ENCODE measurements at regions not wholly inside any gene's neighbourhood (a gene's known extent, or its start where the extent isn't known, plus 50 kb on each side); places are given as distances from the start of the nearest gene placed in this dataset.

GRCh38 chr9:120158221-120158620 lies 421.7 kb downstream of the CDK5RAP2 start:
- no peaks in the 10 kb centered on the region for H3K36me3 Mint-ChIP-seq (ENCODE audit: low read depth)
- no peaks in the 10 kb centered on the region for H3K27me3 Mint-ChIP-seq (ENCODE audit: low read depth)
- H3K4me1 Mint-ChIP-seq (ENCODE audit: low read depth) = no peaks in the 10 kb centered on the region
- H3K27ac Mint-ChIP-seq = no peak overlapping the region
- H3K9me3 Mint-ChIP-seq = no peaks in the 10 kb centered on the region
- no peak overlapping the region for H3K4me3 Mint-ChIP-seq

- Mint-ChIP-seq H3K36me3 (ENCODE audit: low read depth) (no peaks in the 10 kb centered on the region), H3K9me3 (no peaks in the 10 kb centered on the region), H3K27me3 (ENCODE audit: low read depth) (no peaks in the 10 kb centered on the region), H3K4me1 (ENCODE audit: low read depth) (no peaks in the 10 kb centered on the region), H3K27ac (no peak overlapping the region), H3K4me3 (no peak overlapping the region)
These were observed 423.6 kb downstream of the CDK5RAP2 start for GRCh38 chr9:120156376-120156775.

- Mint-ChIP-seq H3K27me3 (ENCODE audit: low read depth) (no peaks in the 10 kb centered on the region), H3K27ac (no peak overlapping the region), H3K36me3 (ENCODE audit: low read depth) (no peaks in the 10 kb centered on the region), H3K4me3 (no peak overlapping the region), H3K4me1 (ENCODE audit: low read depth) (no peaks in the 10 kb centered on the region), H3K9me3 (no peaks in the 10 kb centered on the region)
These were observed 426.7 kb downstream of the CDK5RAP2 start for GRCh38 chr9:120153258-120153657.

GRCh38 chr9:120152295-120152694 lies 427.7 kb downstream of the CDK5RAP2 start:
- H3K36me3 Mint-ChIP-seq (ENCODE audit: low read depth) = no peaks in the 10 kb centered on the region
- H3K4me1 Mint-ChIP-seq (ENCODE audit: low read depth) = no peaks in the 10 kb centered on the region
- no peaks in the 10 kb centered on the region for H3K27me3 Mint-ChIP-seq (ENCODE audit: low read depth)
- no peaks in the 10 kb centered on the region for H3K9me3 Mint-ChIP-seq
- H3K27ac Mint-ChIP-seq = no peak overlapping the region
- H3K4me3 Mint-ChIP-seq = no peak overlapping the region

- Mint-ChIP-seq H3K27ac (no peak overlapping the region), H3K36me3 (ENCODE audit: low read depth) (no peaks in the 10 kb centered on the region), H3K9me3 (no peaks in the 10 kb centered on the region), H3K4me1 (ENCODE audit: low read depth) (no peaks in the 10 kb centered on the region), H3K27me3 (ENCODE audit: low read depth) (no peaks in the 10 kb centered on the region), H3K4me3 (no peak overlapping the region)
These were observed 428.2 kb downstream of the CDK5RAP2 start for GRCh38 chr9:120151806-120152205.

GRCh38 chr9:120151149-120151548 lies 428.8 kb downstream of the CDK5RAP2 start:
- no peak overlapping the region for H3K27ac Mint-ChIP-seq
- no peaks in the 10 kb centered on the region for H3K36me3 Mint-ChIP-seq (ENCODE audit: low read depth)
- H3K27me3 Mint-ChIP-seq (ENCODE audit: low read depth) = no peaks in the 10 kb centered on the region
- H3K4me1 Mint-ChIP-seq (ENCODE audit: low read depth) = no peaks in the 10 kb centered on the region
- H3K9me3 Mint-ChIP-seq = no peaks in the 10 kb centered on the region
- H3K4me3 Mint-ChIP-seq = no peak overlapping the region

- no peaks in the 10 kb centered on the region for H3K27me3 Mint-ChIP-seq (ENCODE audit: low read depth)
- no peaks in the 10 kb centered on the region for H3K4me1 Mint-ChIP-seq (ENCODE audit: low read depth)
- H3K4me3 Mint-ChIP-seq = no peak overlapping the region
- H3K9me3 Mint-ChIP-seq = no peaks in the 10 kb centered on the region
- no peak overlapping the region for H3K27ac Mint-ChIP-seq
- no peaks in the 10 kb centered on the region for H3K36me3 Mint-ChIP-seq (ENCODE audit: low read depth)
These were observed 441.0 kb downstream of the CDK5RAP2 start for GRCh38 chr9:120138955-120139354.

- no peak overlapping the region for H3K27ac Mint-ChIP-seq
- peaks cover 10% of the 10 kb centered on the region for H3K9me3 Mint-ChIP-seq
- H3K4me1 Mint-ChIP-seq (ENCODE audit: low read depth) = no peaks in the 10 kb centered on the region
- no peaks in the 10 kb centered on the region for H3K36me3 Mint-ChIP-seq (ENCODE audit: low read depth)
- H3K4me3 Mint-ChIP-seq = no peak overlapping the region
- no peaks in the 10 kb centered on the region for H3K27me3 Mint-ChIP-seq (ENCODE audit: low read depth)
These were observed 442.7 kb downstream of the CDK5RAP2 start for GRCh38 chr9:120137186-120137840.

GRCh38 chr9:120136696-120137095 lies 443.3 kb downstream of the CDK5RAP2 start:
- H3K27me3 Mint-ChIP-seq (ENCODE audit: low read depth) = no peaks in the 10 kb centered on the region
- no peaks in the 10 kb centered on the region for H3K36me3 Mint-ChIP-seq (ENCODE audit: low read depth)
- peaks cover 10% of the 10 kb centered on the region for H3K9me3 Mint-ChIP-seq
- H3K4me3 Mint-ChIP-seq = no peak overlapping the region
- no peak overlapping the region for H3K27ac Mint-ChIP-seq
- no peaks in the 10 kb centered on the region for H3K4me1 Mint-ChIP-seq (ENCODE audit: low read depth)

GRCh38 chr9:120117081-120117480 lies 462.9 kb downstream of the CDK5RAP2 start:
- Mint-ChIP-seq H3K27ac (no peak overlapping the region), H3K4me3 (no peak overlapping the region), H3K36me3 (ENCODE audit: low read depth) (no peaks in the 10 kb centered on the region), H3K4me1 (ENCODE audit: low read depth) (no peaks in the 10 kb centered on the region), H3K27me3 (ENCODE audit: low read depth) (no peaks in the 10 kb centered on the region), H3K9me3 (no peaks in the 10 kb centered on the region)

- no peak overlapping the region for H3K4me3 Mint-ChIP-seq
- no peaks in the 10 kb centered on the region for H3K9me3 Mint-ChIP-seq
- H3K36me3 Mint-ChIP-seq (ENCODE audit: low read depth) = no peaks in the 10 kb centered on the region
- H3K27ac Mint-ChIP-seq = no peak overlapping the region
- H3K4me1 Mint-ChIP-seq (ENCODE audit: low read depth) = no peaks in the 10 kb centered on the region
- H3K27me3 Mint-ChIP-seq (ENCODE audit: low read depth) = no peaks in the 10 kb centered on the region
These were observed 469.4 kb downstream of the CDK5RAP2 start for GRCh38 chr9:120110520-120110919.

- Mint-ChIP-seq H3K9me3 (no peaks in the 10 kb centered on the region), H3K36me3 (ENCODE audit: low read depth) (no peaks in the 10 kb centered on the region), H3K4me1 (ENCODE audit: low read depth) (no peaks in the 10 kb centered on the region), H3K27ac (no peak overlapping the region), H3K4me3 (no peak overlapping the region), H3K27me3 (ENCODE audit: low read depth) (no peaks in the 10 kb centered on the region)
These were observed 470.7 kb downstream of the CDK5RAP2 start for GRCh38 chr9:120109242-120109641.

GRCh38 chr9:120107138-120107537 lies 472.8 kb downstream of the CDK5RAP2 start:
- Mint-ChIP-seq H3K9me3 (no peaks in the 10 kb centered on the region), H3K27me3 (ENCODE audit: low read depth) (no peaks in the 10 kb centered on the region), H3K27ac (no peak overlapping the region), H3K4me1 (ENCODE audit: low read depth) (no peaks in the 10 kb centered on the region), H3K4me3 (no peak overlapping the region), H3K36me3 (ENCODE audit: low read depth) (no peaks in the 10 kb centered on the region)

GRCh38 chr9:120104771-120105170 lies 475.2 kb downstream of the CDK5RAP2 start:
- Mint-ChIP-seq H3K4me3 (no peak overlapping the region), H3K27me3 (ENCODE audit: low read depth) (no peaks in the 10 kb centered on the region), H3K36me3 (ENCODE audit: low read depth) (no peaks in the 10 kb centered on the region), H3K27ac (no peak overlapping the region), H3K4me1 (ENCODE audit: low read depth) (no peaks in the 10 kb centered on the region), H3K9me3 (no peaks in the 10 kb centered on the region)

- H3K4me3 Mint-ChIP-seq = no peak overlapping the region
- H3K9me3 Mint-ChIP-seq = no peaks in the 10 kb centered on the region
- H3K27me3 Mint-ChIP-seq (ENCODE audit: low read depth) = no peaks in the 10 kb centered on the region
- H3K4me1 Mint-ChIP-seq (ENCODE audit: low read depth) = no peaks in the 10 kb centered on the region
- H3K36me3 Mint-ChIP-seq (ENCODE audit: low read depth) = no peaks in the 10 kb centered on the region
- no peak overlapping the region for H3K27ac Mint-ChIP-seq
These were observed 479.4 kb downstream of the CDK5RAP2 start for GRCh38 chr9:120100595-120100994.

- Mint-ChIP-seq H3K9me3 (no peaks in the 10 kb centered on the region), H3K4me3 (no peak overlapping the region), H3K36me3 (ENCODE audit: low read depth) (no peaks in the 10 kb centered on the region), H3K27ac (no peak overlapping the region), H3K27me3 (ENCODE audit: low read depth) (no peaks in the 10 kb centered on the region), H3K4me1 (ENCODE audit: low read depth) (no peaks in the 10 kb centered on the region)
These were observed 480.9 kb downstream of the CDK5RAP2 start for GRCh38 chr9:120099065-120099464.
